ENCODE measurements at regions not wholly inside any gene's neighbourhood (a gene's known extent, or its start where the extent isn't known, plus 50 kb on each side); places are given as distances from the start of the nearest gene placed in this dataset.
"Not testable (repeated sequence)": the region's sequence is repeated elsewhere in the genome, so short reads cannot be mapped to it uniquely, and the experiment has no call there.

DNA sequence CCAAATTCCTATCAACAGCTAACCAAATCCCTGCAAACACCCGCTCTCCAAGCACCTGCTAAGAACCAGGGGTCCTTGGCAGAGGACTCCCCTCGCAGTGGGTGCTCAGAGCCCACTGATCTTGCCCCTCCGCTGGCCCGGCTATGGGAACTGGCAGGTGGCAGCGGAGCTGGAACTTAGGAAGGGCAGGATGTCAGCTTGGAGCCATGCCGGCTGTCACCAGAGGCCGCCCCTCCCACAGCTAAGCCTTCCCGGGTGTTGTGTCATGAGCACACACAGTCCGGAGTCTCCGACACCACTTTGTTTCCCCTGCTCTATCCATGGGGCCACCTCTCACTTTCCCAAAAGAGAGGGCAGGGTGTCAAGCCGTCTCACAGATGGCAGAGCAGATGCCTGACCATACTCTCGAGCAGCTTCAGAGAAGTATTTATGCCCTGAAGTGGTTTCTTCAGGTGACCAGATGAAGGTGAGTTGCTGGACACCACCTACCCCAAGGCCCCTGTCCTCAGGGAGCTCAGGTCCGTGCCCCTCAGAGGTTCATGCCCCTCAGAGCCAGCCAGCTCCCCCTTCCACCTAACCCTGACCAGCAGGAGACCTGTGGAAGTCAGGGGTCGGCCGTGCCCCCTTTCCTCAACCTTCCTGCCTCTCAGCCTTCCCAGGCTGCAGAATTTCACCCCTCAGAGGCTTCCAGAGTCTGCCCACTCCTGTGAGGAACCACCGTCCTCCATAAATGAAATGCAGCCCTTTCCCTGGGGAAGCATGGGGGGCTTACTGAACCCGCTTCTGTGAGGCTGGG, 545.7 kb upstream of the B3GAT1 start:
- DNase-seq (ENCODE audit: low read depth): no peak

DNA sequence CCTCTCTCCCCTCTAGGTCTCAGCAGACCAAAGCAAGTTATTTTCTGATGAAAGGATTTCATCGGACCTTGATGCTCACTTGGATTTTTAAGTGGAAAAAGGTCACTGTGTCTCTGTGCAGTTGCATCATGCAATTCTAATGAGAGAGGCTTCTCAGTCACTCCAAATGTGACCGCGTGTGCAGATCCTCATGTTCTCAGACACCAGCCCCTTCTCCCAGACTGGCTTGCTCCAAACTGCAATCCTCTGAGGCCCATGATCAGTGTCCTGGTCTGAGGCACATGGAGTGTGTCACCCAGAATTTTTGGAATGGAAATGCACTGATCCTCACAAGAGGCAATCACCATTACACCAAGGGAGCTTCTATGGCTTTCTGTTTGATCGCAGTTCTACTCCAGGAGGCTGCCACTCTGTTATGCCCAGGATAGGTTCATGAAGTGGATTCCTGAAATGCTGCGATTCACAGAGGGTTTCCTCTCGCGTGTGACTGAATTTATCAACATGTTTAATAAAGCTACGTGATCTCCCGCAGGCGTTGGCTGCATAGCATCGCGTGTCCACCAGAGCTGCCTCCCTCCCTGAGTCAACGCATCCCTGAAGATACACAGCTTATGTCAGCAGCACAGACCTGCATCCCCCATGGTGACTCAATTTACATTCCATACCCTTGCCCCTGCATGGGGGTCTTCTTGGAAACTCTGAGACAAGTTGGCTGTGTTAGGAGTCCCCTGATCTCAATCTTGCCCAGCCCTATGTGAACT, 544.6 kb upstream of the B3GAT1 start:
- no peak for DNase-seq (ENCODE audit: low read depth)
- H3K4me3 ChIP-seq (replicated peaks; ENCODE audit: low read depth, low read length): no peak overlapping the region
- TF ChIP-seq, protein P1, sequence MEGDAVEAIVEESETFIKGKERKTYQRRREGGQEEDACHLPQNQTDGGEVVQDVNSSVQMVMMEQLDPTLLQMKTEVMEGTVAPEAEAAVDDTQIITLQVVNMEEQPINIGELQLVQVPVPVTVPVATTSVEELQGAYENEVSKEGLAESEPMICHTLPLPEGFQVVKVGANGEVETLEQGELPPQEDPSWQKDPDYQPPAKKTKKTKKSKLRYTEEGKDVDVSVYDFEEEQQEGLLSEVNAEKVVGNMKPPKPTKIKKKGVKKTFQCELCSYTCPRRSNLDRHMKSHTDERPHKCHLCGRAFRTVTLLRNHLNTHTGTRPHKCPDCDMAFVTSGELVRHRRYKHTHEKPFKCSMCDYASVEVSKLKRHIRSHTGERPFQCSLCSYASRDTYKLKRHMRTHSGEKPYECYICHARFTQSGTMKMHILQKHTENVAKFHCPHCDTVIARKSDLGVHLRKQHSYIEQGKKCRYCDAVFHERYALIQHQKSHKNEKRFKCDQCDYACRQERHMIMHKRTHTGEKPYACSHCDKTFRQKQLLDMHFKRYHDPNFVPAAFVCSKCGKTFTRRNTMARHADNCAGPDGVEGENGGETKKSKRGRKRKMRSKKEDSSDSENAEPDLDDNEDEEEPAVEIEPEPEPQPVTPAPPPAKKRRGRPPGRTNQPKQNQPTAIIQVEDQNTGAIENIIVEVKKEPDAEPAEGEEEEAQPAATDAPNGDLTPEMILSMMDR (IDR thresholded peaks at IDR 0.05; ENCODE audit: low read length, missing control alignments): no peak

More for the DNA sequence above, 545.7 kb upstream of the B3GAT1 start:
- H3K4me3 ChIP-seq (replicated peaks; ENCODE audit: low read depth, low read length): no peak overlapping the region
- TF ChIP-seq, protein P1 (IDR thresholded peaks at IDR 0.05; ENCODE audit: low read length, missing control alignments): no peak

DNA sequence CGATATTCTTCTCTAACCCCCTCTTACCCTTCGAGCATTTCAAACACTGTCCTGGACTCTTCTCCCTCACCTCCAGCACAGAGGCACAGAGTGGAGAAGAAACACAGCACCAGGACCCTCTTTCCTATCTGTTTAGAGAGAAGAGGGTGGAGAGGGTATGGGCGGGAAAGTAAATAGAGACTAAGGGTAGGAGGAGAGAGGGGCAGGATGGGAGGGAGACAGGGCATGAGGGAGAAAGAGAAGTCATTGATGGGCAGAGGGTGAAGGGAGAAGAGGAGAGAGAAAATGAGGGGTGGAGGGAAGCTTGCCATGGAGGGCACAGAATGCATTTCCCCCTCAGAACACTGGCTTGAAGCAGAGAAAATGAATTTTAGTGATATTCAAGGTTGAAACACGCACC, 543.9 kb upstream of the B3GAT1 start:
- H3K4me3 ChIP-seq (replicated peaks; ENCODE audit: low read depth, low read length); DNase-seq (ENCODE audit: low read depth): not testable (repeated sequence)

DNA sequence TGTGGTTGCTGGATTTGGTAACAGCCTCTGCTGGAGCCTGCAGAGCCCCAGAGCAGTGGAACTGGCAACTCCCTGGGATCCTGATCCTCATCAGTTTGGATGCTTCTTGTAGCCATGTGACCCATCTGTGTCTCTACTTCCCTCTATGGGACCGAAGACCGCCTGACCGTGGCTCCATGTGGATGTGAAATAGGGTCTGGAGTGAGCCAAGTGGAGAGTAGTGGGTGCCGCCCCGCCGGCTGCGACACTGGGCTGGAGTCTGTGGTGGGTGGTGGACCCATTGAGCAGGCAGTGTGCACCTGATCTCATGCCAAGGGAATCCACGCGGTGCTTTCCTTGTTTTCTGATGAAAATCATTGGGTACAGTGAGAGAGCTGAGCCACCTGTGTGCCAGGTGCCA, 543.2 kb upstream of the B3GAT1 start:
- TF ChIP-seq, protein P1 (IDR thresholded peaks at IDR 0.05; ENCODE audit: low read length, missing control alignments): no peak
- H3K4me3 ChIP-seq (replicated peaks; ENCODE audit: low read depth, low read length): no peak overlapping the region

DNA sequence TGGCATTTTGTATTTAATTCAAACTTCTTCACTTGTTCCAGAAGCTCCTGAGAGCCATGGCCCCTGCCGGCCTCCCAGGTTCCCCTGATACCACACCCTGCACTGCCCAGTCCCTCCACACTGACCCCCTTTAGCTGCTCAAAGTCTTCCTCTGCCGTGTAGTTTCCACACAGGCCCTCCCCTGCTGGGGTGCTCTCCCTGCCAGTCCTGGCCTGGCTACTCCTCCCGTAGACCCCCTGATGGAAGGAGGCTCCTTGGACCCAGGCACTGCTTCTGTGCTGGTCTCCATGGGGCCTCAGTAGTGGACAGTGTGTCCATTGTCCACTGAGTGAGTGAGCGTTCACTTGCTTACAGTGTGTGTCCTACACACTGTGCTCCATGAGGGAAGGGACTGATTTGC, 542.4 kb upstream of the B3GAT1 start:
- not testable (repeated sequence) for DNase-seq (ENCODE audit: low read depth)

More for the DNA sequence above, 543.2 kb upstream of the B3GAT1 start:
- no peak for DNase-seq (ENCODE audit: low read depth)

DNA sequence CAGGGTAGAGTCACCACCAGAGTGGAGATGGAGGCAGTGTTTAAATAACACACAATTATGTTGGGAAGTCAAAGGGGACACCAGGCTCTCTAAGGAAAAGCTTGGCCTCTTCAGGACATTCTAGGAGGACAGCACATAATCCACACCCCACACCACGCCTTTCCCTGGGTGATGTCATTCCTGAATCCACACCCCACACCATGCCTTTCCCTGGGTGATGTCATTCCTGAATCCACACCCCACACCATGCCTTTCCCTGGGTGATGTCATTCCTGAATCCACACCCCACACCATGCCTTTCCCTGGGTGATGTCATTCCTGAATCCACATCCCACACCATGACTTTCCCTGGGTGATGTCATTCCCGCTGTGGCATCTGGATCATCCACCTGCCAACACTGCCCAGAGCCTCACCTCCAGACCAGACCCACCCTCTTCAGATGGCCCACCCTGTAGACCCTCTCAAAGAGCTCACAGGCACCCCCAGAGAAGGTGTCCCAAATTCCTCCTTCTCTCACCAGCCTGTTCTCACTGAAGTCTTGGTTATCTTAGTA, 541.5 kb upstream of the B3GAT1 start:
- not testable (repeated sequence) for DNase-seq (ENCODE audit: low read depth); H3K4me3 ChIP-seq (replicated peaks; ENCODE audit: low read depth, low read length)

More for the DNA sequence above, 542.4 kb upstream of the B3GAT1 start:
- not testable (repeated sequence) for H3K4me3 ChIP-seq (replicated peaks; ENCODE audit: low read depth, low read length)

DNA sequence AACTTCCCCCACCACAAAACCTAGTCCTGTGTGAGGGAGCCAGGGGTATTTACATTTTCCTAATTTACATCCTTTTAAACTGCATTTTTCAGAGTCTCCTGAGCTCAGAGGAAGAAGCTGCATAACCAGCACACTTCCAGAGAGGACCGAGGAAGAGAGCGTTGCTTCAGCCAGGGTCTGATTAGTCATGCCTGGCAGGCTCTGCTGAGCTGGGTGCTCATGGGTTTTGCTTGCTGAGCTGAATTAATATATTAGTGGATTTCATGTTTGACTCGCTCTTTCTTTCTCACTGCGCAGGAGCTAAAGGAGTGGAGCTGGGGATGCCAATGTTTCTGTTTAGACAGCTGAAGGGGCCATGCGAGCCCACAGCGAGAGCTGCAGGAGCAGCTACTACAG, 539.3 kb upstream of the B3GAT1 start:
- H3K4me3 ChIP-seq (replicated peaks; ENCODE audit: low read depth, low read length): no peak overlapping the region
- peak; percentile 68 for DNase-seq (ENCODE audit: low read depth)
- TF ChIP-seq, protein P1 (IDR thresholded peaks at IDR 0.05; ENCODE audit: low read length, missing control alignments): no peak

DNA sequence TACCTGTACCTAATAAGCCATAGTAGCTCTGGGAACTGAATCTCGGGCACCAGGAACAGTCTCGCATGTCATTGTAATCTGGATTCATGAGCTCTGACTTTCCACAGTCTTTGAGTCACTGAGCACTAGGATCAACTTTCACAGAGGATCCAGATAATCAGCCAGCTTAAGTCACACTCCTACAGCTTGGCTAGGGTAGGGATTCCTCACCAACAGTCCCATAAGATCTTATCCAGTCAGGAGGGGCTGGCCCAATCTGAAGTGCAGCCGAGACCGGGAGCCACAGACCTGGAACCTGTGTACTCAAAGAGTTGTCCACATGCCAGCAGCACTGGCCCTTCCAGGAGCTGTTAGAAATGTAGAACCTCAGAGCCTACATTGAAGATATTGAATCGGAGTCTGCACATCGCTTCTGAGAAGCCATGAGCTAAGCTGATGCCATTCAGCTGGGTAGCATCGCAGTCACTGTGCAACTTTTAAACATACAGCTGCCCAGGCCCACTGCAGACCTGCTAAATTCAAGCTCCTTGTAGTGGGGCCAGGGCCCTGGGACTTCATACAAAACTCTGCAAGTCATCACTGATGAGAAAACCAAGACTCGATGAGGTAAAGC, 538.8 kb upstream of the B3GAT1 start:
- H3K4me3 ChIP-seq (replicated peaks; ENCODE audit: low read depth, low read length): no peak overlapping the region
- TF ChIP-seq, protein P1 (IDR thresholded peaks at IDR 0.05; ENCODE audit: low read length, missing control alignments): no peak
- DNase-seq (ENCODE audit: low read depth): peak; percentile 21

Data from fibroblast of pulmonary artery (primary cell).